C4-2B (cell line): ENCODE measurements at regions not wholly inside any gene's neighbourhood (a gene's known extent, or its start where the extent isn't known, plus 50 kb on each side); places are given as distances from the start of the nearest gene placed in this dataset.

ENCODE experiments used
- H3K27ac ChIP-seq: fragments of 450-650 bp; 2 replicates; pipeline ENCODE4 v1.5.1; 2017
- ZFX ChIP-seq: fragments of 450-650 bp; IDR thresholded peaks from 2 replicates; pipeline ENCODE4 v1.6.1; 2017
- TF ChIP-seq, protein P1 (sequence below): fragments of 450-650 bp; conservative IDR thresholded peaks from 2 replicates; pipeline ENCODE4 v1.5.1; 2017; ENCODE audit warnings: mild to moderate bottlenecking

DNA sequence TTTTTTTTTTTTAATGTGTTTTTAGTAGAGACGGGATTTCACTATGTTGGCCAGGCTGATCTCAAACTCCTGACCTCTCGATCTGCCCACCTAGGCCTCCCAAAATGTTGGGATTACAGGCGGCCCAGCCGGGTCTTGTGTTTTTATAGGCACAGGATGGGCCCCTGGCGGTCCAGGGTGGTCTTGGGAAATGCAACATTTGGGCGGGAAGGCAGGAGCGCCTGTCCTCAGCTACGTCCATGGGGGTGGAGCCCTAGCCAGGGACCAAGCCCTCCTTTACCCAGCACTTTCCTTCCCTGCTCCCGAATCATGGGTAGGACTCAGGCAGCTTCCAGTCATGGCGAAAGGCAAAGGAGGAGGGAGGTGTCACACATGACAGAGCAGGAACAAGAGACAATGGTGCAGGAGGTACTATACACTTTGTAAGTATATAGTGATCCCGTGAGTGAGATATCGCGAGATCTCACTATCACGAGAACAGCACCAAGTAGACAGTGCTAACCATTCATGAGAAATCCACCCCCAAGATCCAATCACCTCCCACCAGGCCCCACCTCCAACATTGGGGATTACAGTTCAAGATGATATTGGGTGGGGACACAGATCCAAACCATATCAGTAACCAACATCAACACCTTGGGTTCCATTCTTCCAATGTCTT is 226.7 kb upstream of the WSCD1 start:
- TF ChIP-seq, protein P1, sequence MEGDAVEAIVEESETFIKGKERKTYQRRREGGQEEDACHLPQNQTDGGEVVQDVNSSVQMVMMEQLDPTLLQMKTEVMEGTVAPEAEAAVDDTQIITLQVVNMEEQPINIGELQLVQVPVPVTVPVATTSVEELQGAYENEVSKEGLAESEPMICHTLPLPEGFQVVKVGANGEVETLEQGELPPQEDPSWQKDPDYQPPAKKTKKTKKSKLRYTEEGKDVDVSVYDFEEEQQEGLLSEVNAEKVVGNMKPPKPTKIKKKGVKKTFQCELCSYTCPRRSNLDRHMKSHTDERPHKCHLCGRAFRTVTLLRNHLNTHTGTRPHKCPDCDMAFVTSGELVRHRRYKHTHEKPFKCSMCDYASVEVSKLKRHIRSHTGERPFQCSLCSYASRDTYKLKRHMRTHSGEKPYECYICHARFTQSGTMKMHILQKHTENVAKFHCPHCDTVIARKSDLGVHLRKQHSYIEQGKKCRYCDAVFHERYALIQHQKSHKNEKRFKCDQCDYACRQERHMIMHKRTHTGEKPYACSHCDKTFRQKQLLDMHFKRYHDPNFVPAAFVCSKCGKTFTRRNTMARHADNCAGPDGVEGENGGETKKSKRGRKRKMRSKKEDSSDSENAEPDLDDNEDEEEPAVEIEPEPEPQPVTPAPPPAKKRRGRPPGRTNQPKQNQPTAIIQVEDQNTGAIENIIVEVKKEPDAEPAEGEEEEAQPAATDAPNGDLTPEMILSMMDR, result no peak
- TF ChIP-seq ZFX, result no peak
- H3K27ac ChIP-seq, result no peak overlapping the region

DNA sequence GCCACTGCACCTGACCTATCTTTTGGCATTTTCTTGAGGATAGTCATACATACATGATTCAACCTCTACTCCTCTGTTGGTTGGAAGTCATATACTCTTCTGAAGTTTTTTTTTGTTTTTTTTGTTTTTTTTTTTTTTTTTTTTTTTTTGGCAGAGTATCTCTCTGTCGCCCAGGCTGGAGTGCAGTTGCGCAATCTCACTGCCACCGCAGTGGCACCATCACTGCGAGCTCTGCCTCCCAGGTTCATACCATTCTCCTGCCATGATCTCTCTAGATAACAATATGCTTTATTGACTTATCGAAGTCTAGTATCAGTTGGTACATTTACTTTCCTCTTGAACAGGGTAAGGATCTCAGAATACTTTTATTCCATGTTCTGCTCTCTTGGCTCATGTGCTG is 224.2 kb upstream of the WSCD1 start:
- H3K27ac ChIP-seq, result no peak overlapping the region
- TF ChIP-seq ZFX, result no peak
- TF ChIP-seq, protein P1, result no peak

DNA sequence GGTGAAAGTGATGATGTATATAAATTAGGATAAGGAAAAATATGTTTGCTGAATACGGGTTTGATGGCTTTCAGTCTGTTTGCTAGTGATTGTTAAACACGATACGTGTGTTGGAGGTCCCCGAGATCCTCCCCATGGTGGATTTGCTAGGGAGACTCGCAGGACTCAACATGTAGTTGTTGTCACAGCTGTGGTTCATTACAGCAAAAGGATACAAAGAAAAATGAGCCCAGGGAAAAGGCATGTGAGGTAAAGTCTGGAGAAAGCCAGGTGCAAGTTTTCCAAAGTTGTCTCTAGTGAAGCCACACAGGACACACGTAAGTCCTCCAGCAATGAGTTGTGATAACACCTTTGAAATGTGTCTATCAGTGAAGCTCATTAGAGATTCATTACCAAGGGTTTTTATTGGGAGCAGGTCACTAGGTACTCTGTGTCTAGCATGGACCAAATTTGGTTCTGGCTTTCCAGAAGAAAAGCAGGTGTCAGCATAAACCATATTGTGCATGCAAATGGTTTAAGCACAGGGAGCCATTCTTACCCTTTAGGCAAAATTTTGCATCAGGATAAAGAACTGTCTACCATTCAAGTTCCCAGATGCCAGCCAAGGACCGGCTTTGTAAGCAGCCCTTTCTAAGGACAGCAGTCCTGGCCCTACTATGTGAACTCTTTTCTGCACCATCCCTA is 215.2 kb upstream of the WSCD1 start:
- TF ChIP-seq ZFX, result no peak
- TF ChIP-seq, protein P1, result no peak

DNA sequence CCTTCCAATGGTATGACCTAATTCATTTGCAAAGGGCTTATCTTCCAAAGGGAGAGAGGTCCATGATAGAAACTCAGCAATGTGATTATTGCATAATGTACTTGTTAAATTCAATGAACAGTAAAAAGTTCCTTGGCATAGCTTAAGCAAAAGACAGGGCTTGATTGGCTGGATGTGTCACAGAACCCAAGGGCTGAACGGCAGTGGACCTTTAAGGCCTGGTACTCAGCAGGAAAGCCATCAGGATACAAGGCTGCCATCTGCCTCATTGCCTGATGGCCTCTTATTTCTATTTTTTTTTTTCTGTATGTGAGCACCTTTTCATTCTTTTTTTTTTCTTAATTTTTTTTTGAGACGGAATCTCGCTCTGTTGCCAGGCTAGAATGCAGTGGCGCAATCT is 208.9 kb upstream of the WSCD1 start:
- TF ChIP-seq, protein P1, result no peak
- TF ChIP-seq ZFX, result no peak
- H3K27ac ChIP-seq, result no peak overlapping the region

More for the DNA sequence above, 215.2 kb upstream of the WSCD1 start:
- no peak overlapping the region for H3K27ac ChIP-seq

DNA sequence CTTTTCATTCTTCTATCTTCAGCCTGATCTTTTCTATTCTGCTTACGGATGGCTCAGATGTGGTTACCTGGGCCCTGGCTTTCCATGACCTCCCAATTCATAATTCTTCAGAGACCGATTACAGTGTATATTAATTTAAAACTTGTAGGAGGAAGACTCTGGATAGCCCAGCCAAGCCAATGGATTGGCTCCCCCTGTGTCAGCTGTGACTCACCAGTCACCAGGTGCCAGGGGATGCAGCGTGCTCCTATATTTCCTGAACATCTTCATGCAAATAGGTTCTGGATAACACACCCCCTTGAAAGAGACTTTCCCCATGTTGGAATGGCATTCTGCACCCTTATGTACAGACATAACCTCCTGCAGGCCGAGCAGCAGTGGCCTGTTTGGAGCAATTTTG is 208.3 kb upstream of the WSCD1 start:
- TF ChIP-seq, protein P1, result no peak
- no peak overlapping the region for H3K27ac ChIP-seq

DNA sequence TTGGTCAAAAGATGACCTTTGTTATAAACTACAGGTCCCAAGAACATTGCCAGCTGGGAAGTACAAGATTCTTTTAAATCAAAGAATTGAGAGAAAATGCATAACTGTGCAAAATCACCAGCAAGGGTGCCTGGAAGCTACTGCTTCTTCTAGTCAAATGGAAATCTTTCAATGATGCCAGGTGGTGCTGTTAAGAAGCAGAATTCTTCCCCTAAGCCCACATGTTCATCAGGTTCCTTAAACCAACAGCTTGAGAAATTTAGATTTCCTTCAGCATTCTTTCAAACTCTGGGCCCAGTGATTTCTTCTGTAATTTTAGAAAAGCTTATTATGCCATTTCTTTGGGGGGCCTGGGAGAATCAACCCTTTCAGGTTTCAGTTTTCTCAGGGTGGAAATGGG is 207.8 kb upstream of the WSCD1 start:
- TF ChIP-seq, protein P1, result no peak
- no peak for TF ChIP-seq ZFX

DNA sequence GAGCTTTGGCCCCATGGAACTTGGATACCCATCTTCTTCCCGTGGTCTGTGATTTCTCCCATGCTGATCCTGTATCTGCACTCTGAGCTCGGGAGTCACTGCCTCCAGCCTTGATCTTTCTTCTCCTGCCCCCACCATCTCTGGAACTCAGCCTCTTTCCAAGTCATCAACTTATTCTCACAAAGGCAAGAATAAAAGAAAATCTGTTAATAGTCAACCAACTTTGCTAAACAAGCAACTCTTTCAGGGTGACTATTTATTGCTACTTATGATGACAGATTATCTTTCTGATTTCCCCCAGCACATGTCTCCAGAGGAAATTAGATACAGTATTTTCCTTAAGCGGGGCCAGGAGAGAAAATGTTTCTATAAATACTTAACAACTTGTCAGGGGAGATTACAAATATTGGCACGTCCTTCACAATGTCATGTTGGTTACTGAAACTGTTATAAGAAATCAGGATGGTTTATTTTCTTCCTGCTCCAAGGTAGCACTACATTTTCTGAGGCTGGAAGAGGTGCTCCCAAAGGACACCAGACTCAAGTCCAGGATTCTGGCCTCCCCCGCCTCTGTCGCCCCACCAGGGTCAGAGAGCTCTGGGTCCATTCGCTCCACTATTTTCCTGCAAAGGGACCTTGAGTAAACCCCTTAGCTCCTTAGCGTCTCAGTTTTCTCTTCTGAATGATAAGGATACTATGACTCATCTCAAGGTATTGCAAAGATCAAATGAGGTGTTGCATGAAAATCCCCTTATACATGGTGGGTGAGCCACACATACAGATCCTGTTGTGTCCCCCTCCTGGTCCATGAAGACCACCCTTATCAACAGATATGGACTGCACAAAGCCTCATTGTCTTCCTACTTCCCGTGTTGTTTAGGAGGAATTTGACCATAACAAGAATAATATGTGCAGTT is 205.2 kb upstream of the WSCD1 start:
- TF ChIP-seq, protein P1, result no peak
- no peak for TF ChIP-seq ZFX
- no peak overlapping the region for H3K27ac ChIP-seq

More for the DNA sequence above, 207.8 kb upstream of the WSCD1 start:
- H3K27ac ChIP-seq, result no peak overlapping the region
